B cell (primary cell): ENCODE measurements at regions not wholly inside any gene's neighbourhood (a gene's known extent, or its start where the extent isn't known, plus 50 kb on each side); places are given as distances from the start of the nearest gene placed in this dataset.

Source experiments
- ATAC-seq: fragments of 200-7000 bp; cut with Tn5 transposase; one replicate; pipeline ENCODE4 v1.10.0; 2021; ENCODE audit warnings: low read depth, mild to moderate bottlenecking, moderate number of reproducible peaks, moderate library complexity
- CTCF ChIA-PET: fragments of 350-600 bp; sonication (Branson Sonifier 250); formaldehyde crosslinking; loops from one replicate; lab custom pipeline; 2021; ENCODE audit warnings: antibody characterized with exemption, inconsistent platforms; lab: Charles Lee
- POLR2A ChIA-PET: fragments of 350-600 bp; sonication (Branson Sonifier 250); formaldehyde crosslinking; loops from one replicate; lab custom pipeline; 2021; ENCODE audit warnings: antibody characterized with exemption; lab: Charles Lee
- DNase-seq: peaks from one replicate; pipeline ENCODE4 v3.0.0; 2013
- H2AFZ ChIP-seq: 2 replicates; pipeline ENCODE4 v1.6.1; 2012; ENCODE audit warnings: mild to moderate bottlenecking, low read depth, low read length; ENCODE audit not compliant: insufficient read depth, poor library complexity, severe bottlenecking
- H3K27ac ChIP-seq, 2 donors: 1 replicate in 1 of 2; 2 replicates in 1 of 2; pipeline ENCODE4 v1.5.1; 2012 to 2013; ENCODE audit warnings: low read length in 2 of 2, mild to moderate bottlenecking in 2 of 2, moderate library complexity in 1 of 2
- H3K27me3 ChIP-seq, 4 experiments: fragments of 200-600 bp in 1 of 4; sonication (generic) in 1 of 4; replicated peaks in 1 of 4; 1 replicate in 2 of 4; 2 replicates in 2 of 4; pipeline versions ENCODE4 v1.6.1 to v1.7.0; 2013 to 2016; ENCODE audit warnings: low read length in 3 of 4, mild to moderate bottlenecking in 2 of 4, mixed read lengths in 1 of 4, moderate library complexity in 1 of 4; ENCODE audit not compliant: insufficient read depth in 4 of 4, control insufficient read depth in 3 of 4; ENCODE audit errors: control extremely low read depth in 1 of 4
- H3K36me3 ChIP-seq, 2 experiments: replicated peaks in 1 of 2; 1 replicate in 1 of 2; 2 replicates in 1 of 2; pipeline versions ENCODE4 v1.6.1 to v1.7.1; 2013; ENCODE audit warnings: low read length in 1 of 2; ENCODE audit not compliant: insufficient read depth in 2 of 2, control insufficient read depth in 1 of 2; ENCODE audit errors: control extremely low read depth in 1 of 2, extremely low read depth in 1 of 2
- H3K4me1 ChIP-seq, 2 donors: fragments of 200-600 bp in 1 of 2; sonication (generic) in 1 of 2; 1 replicate in 1 of 2; 2 replicates in 1 of 2; pipeline versions ENCODE4 v1.5.1 to v1.6.1; 2013 to 2017; ENCODE audit warnings: low read length in 2 of 2; ENCODE audit not compliant: control insufficient read depth in 2 of 2, insufficient read depth in 2 of 2
- H3K4me2 ChIP-seq: replicated peaks from 2 replicates; pipeline ENCODE3; 2012; ENCODE audit warnings: mild to moderate bottlenecking, low read depth, low read length; ENCODE audit not compliant: poor library complexity, severe bottlenecking
- H3K4me3 ChIP-seq, 5 experiments: fragments of 200-600 bp in 1 of 5; sonication (generic) in 1 of 5; 1 replicate in 3 of 5; 2 replicates in 2 of 5; pipeline versions ENCODE4 v1.5.1 to v1.7.0; 2011 to 2016; ENCODE audit warnings: low read length in 4 of 5, mild to moderate bottlenecking in 4 of 5, low read depth in 2 of 5, control low read depth in 1 of 5, moderate library complexity in 1 of 5; ENCODE audit not compliant: insufficient read depth in 1 of 5; ENCODE audit errors: control extremely low read depth in 1 of 5, extremely low read depth in 1 of 5
- H3K79me2 ChIP-seq: fragments of 200-600 bp; sonication (generic); one replicate; pipeline ENCODE4 v1.6.0; 2016; ENCODE audit warnings: low read length; ENCODE audit not compliant: control insufficient read depth, insufficient read depth
- H3K9ac ChIP-seq: fragments of 200-600 bp; sonication (generic); 2 replicates; pipeline ENCODE4 v1.6.1; 2017; ENCODE audit warnings: mild to moderate bottlenecking, low read length, moderate library complexity
- H3K9me3 ChIP-seq, 3 donors: one replicate each; pipeline versions ENCODE4 v1.6.1 to v1.7.1; 2013; ENCODE audit warnings: low read length in 2 of 3; ENCODE audit not compliant: control insufficient read depth in 2 of 3, insufficient read depth in 1 of 3; ENCODE audit errors: control extremely low read depth in 1 of 3
- H4K20me1 ChIP-seq: 2 replicates; pipeline ENCODE4 v1.6.0; 2012; ENCODE audit warnings: mild to moderate bottlenecking, low read length; ENCODE audit not compliant: insufficient read depth, control insufficient read depth, poor library complexity, severe bottlenecking
- H3K27ac Mint-ChIP-seq: one replicate; pipeline ENCODE4 v1.8.0; 2021; ENCODE audit warnings: mixed read lengths
- H3K27me3 Mint-ChIP-seq: one replicate; pipeline ENCODE4 v1.8.0; 2021; ENCODE audit warnings: mixed read lengths
- H3K4me1 Mint-ChIP-seq: one replicate; pipeline ENCODE4 v1.8.0; 2021; ENCODE audit warnings: mixed read lengths
- H3K4me3 Mint-ChIP-seq: one replicate; pipeline ENCODE4 v1.8.0; 2021; ENCODE audit warnings: mixed read lengths
- H3K9me3 Mint-ChIP-seq: one replicate; pipeline ENCODE4 v1.8.0; 2022; ENCODE audit warnings: mixed read lengths; ENCODE audit not compliant: insufficient read depth
- CTCF ChIP-seq: fragments of 200-600 bp; IDR thresholded peaks from one replicate; pipeline ENCODE4 v1.8.0; 2022; ENCODE audit warnings: antibody characterized with exemption, mild to moderate bottlenecking
- EZH2 ChIP-seq: IDR thresholded peaks from 2 replicates; pipeline ENCODE4 v1.6.1; 2012; ENCODE audit warnings: borderline replicate concordance, low read depth, mild to moderate bottlenecking, moderate library complexity, low read length; ENCODE audit not compliant: insufficient read depth, poor library complexity, severe bottlenecking
- WGBS: methylation state at CpG from one replicate; pipeline ENCODE4 v1.1.5; 2013; ENCODE audit warnings: missing lambda C conversion rate; ENCODE audit not compliant: insufficient coverage; 5-methylcytosine and 5-hydroxymethylcytosine counted together
- intact Hi-C: fragments of 100-400 bp; cut with micrococcal nuclease; formaldehyde crosslinking; loops from one replicate; pipeline ENCODE4 v1.10.0; 2022

- Histone ChIP-seq H3K4me2 (no peak overlapping the region), H3K4me3 (no peak overlapping the region), H2AFZ (no peak overlapping the region), H3K79me2 (peaks cover 61% of the 10 kb centered on the region), H3K9ac (no peak overlapping the region), H3K9me3 (no peaks in the 10 kb centered on the region), H3K36me3 (peaks cover 0 to 11% of the 10 kb centered on the region in 2 experiments), H3K4me1 (no peaks in the 10 kb centered on the region), H3K27ac (no peak overlapping the region), H3K27me3 (no peaks in the 10 kb centered on the region), H4K20me1 (peaks cover 68% of the 10 kb centered on the region)
- DNase-seq (no peak), ATAC-seq (no peak)
- no peak for TF ChIP-seq CTCF
- TF ChIP-seq EZH2 = no peak
- ChIA-PET POLR2A (no interaction called here), CTCF (no interaction called here)
- intact Hi-C loops = no loop called here
- Mint-ChIP-seq H3K4me3 (no peak overlapping the region), H3K27me3 (no peaks in the 10 kb centered on the region), H3K4me1 (peaks cover 12% of the 10 kb centered on the region), H3K27ac (no peak overlapping the region), H3K9me3 (peaks cover 8% of the 10 kb centered on the region)
- no CpG with 5 or more reads among the region's 4 CpGs for WGBS
Measured at GRCh38 chr14:71466946-71467345, 465.3 kb upstream of the RGS6 start.

GRCh38 chr14:71467361-71467811 is 464.8 kb upstream of the RGS6 start:
- no peaks in the 10 kb centered on the region for H3K27me3 ChIP-seq
- CTCF ChIA-PET = no interaction called here
- H4K20me1 ChIP-seq = peaks cover 65% of the 10 kb centered on the region
- ATAC-seq (no peak), DNase-seq (no peak)
- H3K4me1 ChIP-seq = no peaks in the 10 kb centered on the region
- no peak overlapping the region for H3K27ac Mint-ChIP-seq
- WGBS = 88% methylated on average over 1 of the region's 3 CpGs
- no peak overlapping the region for H2AFZ ChIP-seq
- no peak overlapping the region for H3K27ac ChIP-seq
- peaks cover 15% of the 10 kb centered on the region for H3K4me1 Mint-ChIP-seq
- TF ChIP-seq EZH2 (no peak), CTCF (no peak)
- peaks cover 8% of the 10 kb centered on the region for H3K9me3 Mint-ChIP-seq
- POLR2A ChIA-PET = no interaction called here
- no peak overlapping the region for H3K4me2 ChIP-seq
- no peak overlapping the region for H3K9ac ChIP-seq
- intact Hi-C loops = no loop called here
- peaks cover 0 to 11% of the 10 kb centered on the region in 2 experiments for H3K36me3 ChIP-seq
- H3K9me3 ChIP-seq = no peaks in the 10 kb centered on the region
- no peak overlapping the region for H3K4me3 Mint-ChIP-seq
- H3K4me3 ChIP-seq = no peak overlapping the region
- H3K27me3 Mint-ChIP-seq = no peaks in the 10 kb centered on the region
- H3K79me2 ChIP-seq = peaks cover 60% of the 10 kb centered on the region
